ENCODE measurements at regions not wholly inside any gene's neighbourhood (a gene's known extent, or its start where the extent isn't known, plus 50 kb on each side); places are given as distances from the start of the nearest gene placed in this dataset.

GRCh38 chr6:54044059-54044458, 67.2 kb upstream of the MLIP start:
- Histone ChIP-seq H3K9me3 (ENCODE audit: control insufficient read depth in 1 of 2, insufficient read depth in 1 of 2, low read depth in 1 of 2, low read length in 2 of 2) (no peaks in the 10 kb centered on the region), H3K4me1 (ENCODE audit: control insufficient read depth in 1 of 2, insufficient read depth in 2 of 2, low read length in 2 of 2) (no peaks in the 10 kb centered on the region), H3K27ac (ENCODE audit: low read depth, low read length) (no peak overlapping the region), H3K4me2 (ENCODE audit: low read length) (no peak overlapping the region), H2AFZ (ENCODE audit: low read depth, low read length, poor library complexity, severe bottlenecking) (no peak overlapping the region), H3K27me3 (ENCODE audit: insufficient read depth, low read length) (no peaks in the 10 kb centered on the region), H3K9ac (ENCODE audit: low read length) (no peak overlapping the region), H3K79me2 (ENCODE audit: insufficient read depth, low read length) (no peaks in the 10 kb centered on the region), H3K36me3 (ENCODE audit: control insufficient read depth in 1 of 2, insufficient read depth in 2 of 2, low read length in 2 of 2) (no peaks in the 10 kb centered on the region), H3K9me2 (ENCODE audit: insufficient read depth) (no peaks in the 10 kb centered on the region), H4K20me1 (ENCODE audit: insufficient read depth) (no peaks in the 10 kb centered on the region), H3K4me3 (replicated peaks in 1 of 2; ENCODE audit: low read depth in 1 of 2, low read length in 2 of 2) (no peak overlapping the region)
- DNase-seq (ENCODE audit: low read depth, low spot score), result no peak
- CTCF ChIA-PET, result no interaction called here
- RAD21 ChIA-PET (ENCODE audit: low non-redundant PET in 1 of 2, low total read pairs in 2 of 2, uncharacterized antibody in 2 of 2, unreplicated experiment in 2 of 2), result no interaction called here
- POLR2A ChIA-PET, result no interaction called here
- ATAC-seq, result no peak
- TF ChIP-seq, protein P1, sequence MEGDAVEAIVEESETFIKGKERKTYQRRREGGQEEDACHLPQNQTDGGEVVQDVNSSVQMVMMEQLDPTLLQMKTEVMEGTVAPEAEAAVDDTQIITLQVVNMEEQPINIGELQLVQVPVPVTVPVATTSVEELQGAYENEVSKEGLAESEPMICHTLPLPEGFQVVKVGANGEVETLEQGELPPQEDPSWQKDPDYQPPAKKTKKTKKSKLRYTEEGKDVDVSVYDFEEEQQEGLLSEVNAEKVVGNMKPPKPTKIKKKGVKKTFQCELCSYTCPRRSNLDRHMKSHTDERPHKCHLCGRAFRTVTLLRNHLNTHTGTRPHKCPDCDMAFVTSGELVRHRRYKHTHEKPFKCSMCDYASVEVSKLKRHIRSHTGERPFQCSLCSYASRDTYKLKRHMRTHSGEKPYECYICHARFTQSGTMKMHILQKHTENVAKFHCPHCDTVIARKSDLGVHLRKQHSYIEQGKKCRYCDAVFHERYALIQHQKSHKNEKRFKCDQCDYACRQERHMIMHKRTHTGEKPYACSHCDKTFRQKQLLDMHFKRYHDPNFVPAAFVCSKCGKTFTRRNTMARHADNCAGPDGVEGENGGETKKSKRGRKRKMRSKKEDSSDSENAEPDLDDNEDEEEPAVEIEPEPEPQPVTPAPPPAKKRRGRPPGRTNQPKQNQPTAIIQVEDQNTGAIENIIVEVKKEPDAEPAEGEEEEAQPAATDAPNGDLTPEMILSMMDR (IDR thresholded peaks at IDR 0.05 in 2 of 3, conservative IDR thresholded peaks at IDR 0.05 in 1 of 3; ENCODE audit: borderline replicate concordance in 1 of 3, insufficient read depth in 1 of 3, low read depth in 2 of 3, low read length in 2 of 3), result no peak
- TF ChIP-seq ELF1 (IDR thresholded peaks at IDR 0.05; ENCODE audit: borderline replicate concordance, low read depth), result no peak
- TF ChIP-seq TCF7L2 (IDR thresholded peaks at IDR 0.05; ENCODE audit: borderline replicate concordance, extremely low read depth, insufficient read depth, insufficient read length), result no peak
- TF ChIP-seq RAD21 (IDR thresholded peaks at IDR 0.05; ENCODE audit: low read depth), result no peak
- no peak for TF ChIP-seq EZH2 (IDR thresholded peaks at IDR 0.05)
- TF ChIP-seq EZH2phosphoT487 (IDR thresholded peaks at IDR 0.05; ENCODE audit: borderline replicate concordance), result no peak
- no peak for TF ChIP-seq SP1 (IDR thresholded peaks at IDR 0.05; ENCODE audit: low read depth)
- TF ChIP-seq FOSL1 (IDR thresholded peaks at IDR 0.05; ENCODE audit: low read depth), result no peak
- no peak for TF ChIP-seq MAX (IDR thresholded peaks at IDR 0.05)
- TF ChIP-seq REST (IDR thresholded peaks at IDR 0.05; ENCODE audit: low read depth), result no peak
- no peak for TF ChIP-seq ZNF274 (IDR thresholded peaks at IDR 0.05; ENCODE audit: low read depth, low read length)
- no peak for TF ChIP-seq EGR1 (IDR thresholded peaks at IDR 0.05; ENCODE audit: low read depth)
- intact Hi-C loops (cut with micrococcal nuclease), result no loop called here
- BruUV-seq (replicated peaks), result no TSS peak
